HAP-1 (cell line): ENCODE measurements at regions not wholly inside any gene's neighbourhood (a gene's known extent, or its start where the extent isn't known, plus 50 kb on each side); places are given as distances from the start of the nearest gene placed in this dataset.

Experiments
- DNase-seq, 2 experiments: peaks; one replicate each; pipeline ENCODE4 v3.0.0-alpha.2; 2016 to 2020; ENCODE audit warnings: low spot score in 2 of 2
- H3K27me3 ChIP-seq: fragments of 250-450 bp; sonication (Bioruptor Pico); 2 replicates; pipeline ENCODE4 v1.5.1; 2020; ENCODE audit warnings: low read depth, mild to moderate bottlenecking, moderate library complexity
- H3K36me3 ChIP-seq: fragments of 250-450 bp; sonication (Bioruptor Pico); replicated peaks from 2 replicates; pipeline ENCODE4 v1.5.1; 2020; ENCODE audit warnings: mild to moderate bottlenecking
- H3K4me1 ChIP-seq: fragments of 250-450 bp; sonication (Bioruptor Pico); 2 replicates; pipeline ENCODE4 v1.5.1; 2020; ENCODE audit warnings: mild to moderate bottlenecking
- H3K4me3 ChIP-seq: fragments of 250-450 bp; sonication (Bioruptor Pico); 2 replicates; pipeline ENCODE4 v1.5.1; 2020; ENCODE audit warnings: mild to moderate bottlenecking, moderate library complexity
- H3K9me3 ChIP-seq: fragments of 250-450 bp; sonication (Bioruptor Pico); 2 replicates; pipeline ENCODE4 v1.5.1; 2020; ENCODE audit warnings: mild to moderate bottlenecking, moderate library complexity
- in situ Hi-C: fragments of 300-500 bp; cut with MboI; formaldehyde crosslinking; loops from 3 replicates; pipeline ENCODE4 v1.14.3; 2020; ENCODE audit warnings: low sequenced_read_pairs, inconsistent platforms, mixed read lengths

GRCh38 chr5:51974834-51975233, 591.6 kb downstream of the ISL1 start:
- Histone ChIP-seq H3K36me3 (no peaks in the 10 kb centered on the region), H3K4me3 (no peak overlapping the region), H3K27me3 (no peaks in the 10 kb centered on the region), H3K4me1 (no peaks in the 10 kb centered on the region), H3K9me3 (no peaks in the 10 kb centered on the region)
- DNase-seq = no peak
- in situ Hi-C loops = no loop called here

- no peaks in the 10 kb centered on the region for H3K4me1 ChIP-seq
- H3K9me3 ChIP-seq = no peaks in the 10 kb centered on the region
- in situ Hi-C loops = no loop called here
- no peaks in the 10 kb centered on the region for H3K27me3 ChIP-seq
- no peak overlapping the region for H3K4me3 ChIP-seq
- no peaks in the 10 kb centered on the region for H3K36me3 ChIP-seq
- no peak for DNase-seq
Observed at GRCh38 chr5:51977014-51977413, 593.8 kb downstream of the ISL1 start.

GRCh38 chr5:51983161-51983560, 599.9 kb downstream of the ISL1 start:
- no peaks in the 10 kb centered on the region for H3K27me3 ChIP-seq
- no peaks in the 10 kb centered on the region for H3K9me3 ChIP-seq
- DNase-seq = no peak
- no peaks in the 10 kb centered on the region for H3K4me1 ChIP-seq
- H3K36me3 ChIP-seq = no peaks in the 10 kb centered on the region
- in situ Hi-C loops = no loop called here
- H3K4me3 ChIP-seq = no peak overlapping the region

GRCh38 chr5:51986733-51987132, 603.5 kb downstream of the ISL1 start:
- in situ Hi-C loops = no loop called here
- H3K4me3 ChIP-seq = no peak overlapping the region

GRCh38 chr5:51987239-51987638, 604.0 kb downstream of the ISL1 start:
- Histone ChIP-seq H3K27me3 (no peaks in the 10 kb centered on the region), H3K9me3 (no peaks in the 10 kb centered on the region), H3K4me1 (peaks cover 8% of the 10 kb centered on the region), H3K36me3 (no peaks in the 10 kb centered on the region), H3K4me3 (no peak overlapping the region)
- in situ Hi-C loops = no loop called here
- no peak for DNase-seq

More at GRCh38 chr5:51986733-51987132, 603.5 kb downstream of the ISL1 start:
- Histone ChIP-seq H3K4me1 (peaks cover 8% of the 10 kb centered on the region), H3K27me3 (no peaks in the 10 kb centered on the region), H3K36me3 (no peaks in the 10 kb centered on the region), H3K9me3 (no peaks in the 10 kb centered on the region)
- DNase-seq = no peak

- DNase-seq = no peak
- in situ Hi-C loops = no loop called here
- H3K27me3 ChIP-seq = no peaks in the 10 kb centered on the region
- H3K4me1 ChIP-seq = peaks cover 8% of the 10 kb centered on the region
- H3K4me3 ChIP-seq = no peak overlapping the region
- no peaks in the 10 kb centered on the region for H3K36me3 ChIP-seq
- H3K9me3 ChIP-seq = no peaks in the 10 kb centered on the region
Observed at GRCh38 chr5:51987669-51988209, 604.5 kb downstream of the ISL1 start.

GRCh38 chr5:51988634-51989033, 605.4 kb downstream of the ISL1 start:
- no peaks in the 10 kb centered on the region for H3K27me3 ChIP-seq
- no peak overlapping the region for H3K4me3 ChIP-seq
- H3K4me1 ChIP-seq = peaks cover 8% of the 10 kb centered on the region
- DNase-seq = peak in 1 of 2 experiments; percentile 19
- H3K36me3 ChIP-seq = no peaks in the 10 kb centered on the region
- in situ Hi-C loops = no loop called here
- H3K9me3 ChIP-seq = no peaks in the 10 kb centered on the region

- no peaks in the 10 kb centered on the region for H3K9me3 ChIP-seq
- no peaks in the 10 kb centered on the region for H3K27me3 ChIP-seq
- no peak for DNase-seq
- H3K4me1 ChIP-seq = peaks cover 8% of the 10 kb centered on the region
- H3K4me3 ChIP-seq = no peak overlapping the region
- H3K36me3 ChIP-seq = no peaks in the 10 kb centered on the region
- in situ Hi-C loops = no loop called here
Observed at GRCh38 chr5:51990241-51990640, 607.0 kb downstream of the ISL1 start.

GRCh38 chr5:51990661-51991180, 607.5 kb downstream of the ISL1 start:
- in situ Hi-C loops = no loop called here
- Histone ChIP-seq H3K4me3 (no peak overlapping the region), H3K27me3 (no peaks in the 10 kb centered on the region), H3K36me3 (no peaks in the 10 kb centered on the region), H3K9me3 (no peaks in the 10 kb centered on the region), H3K4me1 (peaks cover 8% of the 10 kb centered on the region)
- no peak for DNase-seq

GRCh38 chr5:51991940-51992339, 608.7 kb downstream of the ISL1 start:
- no peaks in the 10 kb centered on the region for H3K27me3 ChIP-seq
- no peak for DNase-seq
- H3K4me3 ChIP-seq = no peak overlapping the region
- in situ Hi-C loops = no loop called here
- no peaks in the 10 kb centered on the region for H3K9me3 ChIP-seq
- H3K4me1 ChIP-seq = peaks cover 8% of the 10 kb centered on the region
- no peaks in the 10 kb centered on the region for H3K36me3 ChIP-seq

- in situ Hi-C loops = no loop called here
- no peaks in the 10 kb centered on the region for H3K36me3 ChIP-seq
Observed at GRCh38 chr5:51995773-51996306, 612.6 kb downstream of the ISL1 start.

GRCh38 chr5:51996356-51996861, 613.2 kb downstream of the ISL1 start:
- Histone ChIP-seq H3K36me3 (no peaks in the 10 kb centered on the region), H3K9me3 (no peaks in the 10 kb centered on the region), H3K27me3 (no peaks in the 10 kb centered on the region), H3K4me1 (peaks cover 3% of the 10 kb centered on the region; the same call in 1 of the 2 replicates), H3K4me3 (no peak overlapping the region)
- no peak for DNase-seq
- in situ Hi-C loops = no loop called here

More at GRCh38 chr5:51995773-51996306, 612.6 kb downstream of the ISL1 start:
- Histone ChIP-seq H3K9me3 (no peaks in the 10 kb centered on the region), H3K4me1 (peaks cover 3% of the 10 kb centered on the region; the same call in 1 of the 2 replicates), H3K27me3 (no peaks in the 10 kb centered on the region), H3K4me3 (no peak overlapping the region)
- no peak for DNase-seq

GRCh38 chr5:51997500-51997899, 614.3 kb downstream of the ISL1 start:
- H3K4me1 ChIP-seq = peaks cover 3% of the 10 kb centered on the region; the same call in 1 of the 2 replicates
- DNase-seq = no peak
- H3K4me3 ChIP-seq = no peak overlapping the region
- no peaks in the 10 kb centered on the region for H3K9me3 ChIP-seq
- in situ Hi-C loops = no loop called here
- no peaks in the 10 kb centered on the region for H3K36me3 ChIP-seq
- H3K27me3 ChIP-seq = no peaks in the 10 kb centered on the region

GRCh38 chr5:51997949-51998348, 614.7 kb downstream of the ISL1 start:
- no peak overlapping the region for H3K4me3 ChIP-seq
- no peaks in the 10 kb centered on the region for H3K36me3 ChIP-seq
- in situ Hi-C loops = no loop called here
- H3K9me3 ChIP-seq = no peaks in the 10 kb centered on the region
- peaks cover 3% of the 10 kb centered on the region; the same call in 1 of the 2 replicates for H3K4me1 ChIP-seq
- DNase-seq = no peak
- H3K27me3 ChIP-seq = no peaks in the 10 kb centered on the region
